ENCODE measurements at regions not wholly inside any gene's neighbourhood (a gene's known extent, or its start where the extent isn't known, plus 50 kb on each side); places are given as distances from the start of the nearest gene placed in this dataset.
A peak's percentile ranks its signal among the peaks of the same experiment; 100 is the strongest.
"Not testable (repeated sequence)": the region's sequence is repeated elsewhere in the genome, so short reads cannot be mapped to it uniquely, and the experiment has no call there.

DNA sequence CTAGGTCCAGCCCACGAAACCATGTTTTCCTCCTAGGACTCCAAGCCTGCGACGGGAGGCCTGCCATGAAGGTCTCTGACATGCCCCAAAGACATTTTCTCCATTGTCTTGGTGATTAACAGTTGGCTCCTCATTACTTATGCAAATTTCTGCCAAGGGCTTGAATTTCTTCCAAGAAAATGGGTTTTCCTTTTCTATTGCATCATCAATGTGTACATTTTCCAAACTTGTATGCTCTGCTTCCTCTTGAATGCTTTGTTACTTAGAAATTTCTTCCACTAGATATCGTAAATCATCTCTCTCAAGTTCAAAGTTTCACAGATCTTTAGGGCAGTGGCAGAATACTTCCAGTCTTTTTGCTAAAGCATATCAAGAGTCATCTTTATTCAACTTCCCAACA lies 1792.7 kb upstream of the CDH9 start:
- ATAC-seq (no peak), DNase-seq (ENCODE audit: low spot score) (no peak)
- intact Hi-C loops (cut with DNase I): no loop called here

DNA sequence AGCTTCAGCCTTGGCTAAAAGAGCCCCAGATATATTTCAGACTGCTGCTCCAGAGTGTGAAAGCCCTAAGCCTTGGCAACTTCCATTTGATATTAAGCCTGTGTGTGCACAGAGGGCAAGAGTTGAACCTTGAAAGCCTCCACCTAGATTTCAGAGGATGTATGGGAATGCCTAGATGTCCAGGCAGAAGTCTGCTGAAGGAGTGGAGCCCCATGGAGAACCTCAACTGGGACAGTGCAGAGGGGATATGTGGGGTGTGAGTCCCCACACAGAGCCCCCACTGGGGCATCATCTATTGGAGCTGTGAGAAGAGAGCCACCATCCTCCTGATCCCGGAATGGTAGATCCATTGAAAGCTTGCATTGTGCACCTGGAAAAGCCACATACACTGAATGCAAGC lies 1784.8 kb upstream of the CDH9 start:
- intact Hi-C loops (cut with DNase I): no loop called here
- DNase-seq (ENCODE audit: low spot score) (no peak), ATAC-seq (no peak)

DNA sequence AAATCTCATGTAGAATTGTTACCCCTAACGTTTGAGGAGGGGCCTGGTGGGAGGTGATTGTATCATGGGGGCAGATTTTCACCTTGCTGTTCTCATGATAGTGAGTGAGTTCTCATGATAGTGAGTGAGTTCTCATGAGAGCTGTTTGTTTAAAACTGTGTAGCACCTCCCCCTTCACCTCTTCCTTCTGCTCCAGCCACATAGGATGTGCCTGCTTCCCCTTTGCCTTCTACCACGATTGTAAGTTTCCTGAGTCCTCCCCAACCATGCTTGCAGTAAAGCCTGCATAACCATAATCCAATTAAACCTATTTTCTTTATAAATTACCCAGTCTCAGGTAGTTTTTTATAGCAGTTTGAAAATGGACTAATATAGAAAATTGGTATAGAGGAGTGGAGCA lies 1783.7 kb upstream of the CDH9 start:
- intact Hi-C loops (cut with DNase I): no loop called here
- no peak for DNase-seq (ENCODE audit: low spot score)
- no peak for ATAC-seq

DNA sequence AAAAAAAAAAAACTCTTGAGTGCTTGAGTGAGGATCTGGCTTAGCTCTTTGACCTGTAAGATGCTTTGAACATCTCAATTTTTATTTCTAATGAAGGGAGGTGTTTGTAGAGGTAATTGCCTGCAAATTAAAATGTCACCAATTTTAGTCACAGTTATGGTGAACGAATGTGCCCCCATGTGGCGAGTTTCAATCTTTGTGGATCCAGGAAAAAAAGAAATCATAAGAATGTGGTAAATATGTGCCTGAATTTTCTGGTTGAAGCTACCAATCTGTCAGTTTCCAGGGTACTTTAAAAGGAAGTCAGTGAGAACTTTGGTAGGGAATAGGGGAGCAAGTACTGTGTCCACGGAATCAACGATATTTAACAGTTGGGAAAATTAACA lies 1772.4 kb upstream of the CDH9 start:
- no peak for DNase-seq (ENCODE audit: low spot score)
- ATAC-seq: no peak
- intact Hi-C loops (cut with DNase I): no loop called here

DNA sequence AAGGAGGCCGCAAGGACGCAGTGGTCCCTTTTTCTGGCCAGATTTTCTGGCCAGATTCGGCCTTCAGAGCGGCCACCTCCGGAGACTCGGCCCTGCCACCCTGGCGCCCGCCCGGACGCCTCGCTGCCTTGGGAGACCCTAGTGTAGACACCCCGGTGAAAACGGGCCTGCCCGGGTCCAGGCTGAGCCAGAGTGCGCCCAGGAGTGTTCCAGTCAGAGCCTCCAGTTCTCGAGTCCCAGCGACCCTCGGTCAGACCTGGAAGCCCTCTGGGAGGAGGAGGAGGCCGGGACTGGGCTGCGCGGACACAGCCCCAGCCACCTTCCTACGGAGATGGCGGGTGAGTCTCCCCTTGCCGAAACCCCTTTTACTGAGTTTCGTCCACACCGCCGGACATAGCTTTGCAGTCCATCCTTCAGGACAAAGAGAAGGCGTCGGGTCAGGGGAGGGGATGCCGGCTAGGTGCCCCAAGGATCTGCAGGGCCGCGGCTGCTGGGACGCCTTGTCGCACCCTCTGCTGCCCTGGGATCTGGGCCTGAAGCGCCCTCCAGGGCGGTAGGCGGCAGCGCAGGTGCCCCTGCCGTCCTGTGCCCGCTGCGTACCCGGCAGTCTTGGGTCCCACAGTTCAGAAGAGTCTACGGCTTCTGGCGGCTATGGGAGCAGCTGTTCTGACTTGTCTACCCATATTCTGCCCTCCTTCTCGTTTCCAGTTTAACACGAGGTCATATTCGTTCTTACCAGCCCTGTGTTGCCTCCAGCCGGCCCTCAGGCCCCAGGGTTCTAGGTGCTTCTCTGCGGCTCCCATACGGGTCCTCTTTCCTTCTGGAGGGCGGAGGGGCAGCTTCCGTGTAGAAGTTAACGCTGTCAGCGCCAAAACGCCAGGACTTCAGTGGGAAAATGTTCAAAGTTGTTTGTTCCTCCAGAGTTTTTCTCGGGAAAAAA lies 1771.7 kb upstream of the CDH9 start:
- peak; percentile 36 for ATAC-seq
- DNase-seq (ENCODE audit: low spot score): no peak
- intact Hi-C loops (cut with DNase I): no loop called here

DNA sequence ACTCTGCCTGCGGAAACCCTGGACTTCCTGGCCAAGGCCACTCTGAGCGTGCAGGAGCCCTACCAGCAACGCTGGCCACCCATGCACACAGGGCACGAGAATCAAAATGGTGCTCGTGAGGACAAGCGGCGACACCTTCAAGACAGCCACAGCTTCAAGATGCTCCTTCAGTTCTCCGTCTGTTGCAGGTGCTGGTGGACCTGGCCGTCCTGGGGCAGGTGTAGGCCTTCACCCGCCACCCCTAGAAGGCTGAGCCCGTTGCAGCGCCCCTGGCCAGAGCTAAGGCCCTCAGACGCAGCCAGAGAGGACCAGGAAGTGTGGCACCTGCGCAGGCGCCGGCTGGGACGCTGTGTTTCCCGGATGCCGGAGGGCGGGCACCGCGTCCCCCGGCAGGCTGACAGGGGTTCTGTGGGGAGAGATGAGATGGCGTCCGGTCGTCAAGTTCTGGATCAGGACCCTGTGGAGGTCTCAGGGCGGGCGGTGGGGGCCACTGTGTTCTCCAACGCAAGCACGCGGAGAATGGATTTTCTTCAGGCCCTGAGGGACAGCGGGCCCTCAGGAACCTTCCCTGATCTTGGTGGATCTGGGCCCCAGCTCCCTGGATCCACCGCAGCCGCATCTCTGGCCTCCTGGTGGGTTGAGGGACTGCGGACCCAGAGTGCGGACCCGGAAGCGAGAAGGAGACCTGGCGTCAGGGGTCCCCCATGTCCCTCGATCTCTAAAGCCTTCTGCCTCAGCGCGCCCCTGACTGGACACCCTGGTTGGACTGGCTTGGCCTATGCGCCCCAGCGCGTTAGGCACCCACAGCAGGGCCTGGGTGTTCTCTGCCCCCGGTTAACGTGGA lies 1770.8 kb upstream of the CDH9 start:
- no peak for DNase-seq (ENCODE audit: low spot score)
- ATAC-seq: peak; percentile 38
- intact Hi-C loops (cut with DNase I): no loop called here

DNA sequence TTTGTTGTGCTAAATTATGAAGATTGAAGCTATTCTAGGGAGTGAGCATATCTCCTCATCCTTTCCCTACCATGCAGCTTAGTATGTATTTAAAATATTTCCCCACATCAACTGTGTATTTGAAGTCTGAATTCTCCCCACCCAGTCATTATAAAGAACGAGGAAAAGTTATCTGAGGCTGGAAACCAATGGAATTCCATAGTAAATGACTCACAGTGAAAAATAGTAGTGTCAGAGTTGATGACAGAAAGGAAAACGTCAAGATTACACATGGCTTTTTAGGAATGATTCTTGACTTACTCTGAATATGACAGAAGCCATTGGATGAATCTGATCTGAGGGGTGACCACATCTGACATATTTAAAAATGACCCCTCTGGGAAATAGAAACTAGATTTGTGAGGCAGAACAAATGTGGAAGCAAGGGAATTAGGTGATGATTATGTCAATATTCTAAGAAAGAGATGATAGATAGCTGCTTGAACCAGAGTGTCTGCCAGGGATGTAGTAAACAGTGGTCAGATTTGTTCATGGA lies 1768.9 kb upstream of the CDH9 start:
- DNase-seq (ENCODE audit: low spot score) (no peak), ATAC-seq (no peak)
- intact Hi-C loops (cut with DNase I): no loop called here

DNA sequence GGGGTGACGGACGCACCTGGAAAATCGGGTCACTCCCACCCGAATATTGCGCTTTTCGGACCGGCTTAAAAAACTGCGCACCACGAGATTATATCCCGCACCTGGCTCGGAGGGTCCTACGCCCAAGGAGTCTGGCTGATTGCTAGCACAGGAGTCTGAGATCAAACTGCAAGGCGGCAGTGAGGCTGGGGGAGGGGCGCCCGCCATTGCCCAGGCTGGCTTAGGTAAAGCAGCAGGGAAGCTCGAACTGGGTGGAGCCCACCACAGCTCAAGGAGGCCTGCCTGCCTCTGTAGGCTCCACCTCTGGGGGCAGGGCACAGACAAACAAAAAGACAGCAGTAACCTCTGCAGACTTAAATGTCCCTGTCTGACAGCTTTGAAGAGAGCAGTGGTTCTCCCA lies 1760.6 kb upstream of the CDH9 start:
- ATAC-seq; DNase-seq (ENCODE audit: low spot score); intact Hi-C loops (cut with DNase I): not testable (repeated sequence)

DNA sequence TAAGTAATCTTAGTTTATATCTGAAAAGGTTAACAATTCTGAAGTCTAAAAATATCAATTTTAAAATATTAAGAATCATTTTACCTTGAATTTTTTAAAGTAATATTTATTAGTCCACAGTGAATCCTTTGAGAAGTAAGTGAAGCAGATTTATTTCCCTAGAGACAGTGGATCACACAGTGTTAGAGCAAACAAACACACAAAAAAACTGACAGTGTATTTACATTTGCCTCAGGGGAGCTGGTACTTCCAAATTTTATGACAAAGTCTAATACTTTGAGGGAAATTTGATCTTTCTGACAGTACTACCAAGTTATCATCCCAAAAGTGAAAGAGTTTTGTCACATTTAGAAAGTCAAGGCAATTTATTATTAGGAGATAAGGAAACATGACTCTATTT lies 1750.6 kb upstream of the CDH9 start:
- ATAC-seq: no peak
- DNase-seq (ENCODE audit: low spot score): no peak
- intact Hi-C loops (cut with DNase I): no loop called here

DNA sequence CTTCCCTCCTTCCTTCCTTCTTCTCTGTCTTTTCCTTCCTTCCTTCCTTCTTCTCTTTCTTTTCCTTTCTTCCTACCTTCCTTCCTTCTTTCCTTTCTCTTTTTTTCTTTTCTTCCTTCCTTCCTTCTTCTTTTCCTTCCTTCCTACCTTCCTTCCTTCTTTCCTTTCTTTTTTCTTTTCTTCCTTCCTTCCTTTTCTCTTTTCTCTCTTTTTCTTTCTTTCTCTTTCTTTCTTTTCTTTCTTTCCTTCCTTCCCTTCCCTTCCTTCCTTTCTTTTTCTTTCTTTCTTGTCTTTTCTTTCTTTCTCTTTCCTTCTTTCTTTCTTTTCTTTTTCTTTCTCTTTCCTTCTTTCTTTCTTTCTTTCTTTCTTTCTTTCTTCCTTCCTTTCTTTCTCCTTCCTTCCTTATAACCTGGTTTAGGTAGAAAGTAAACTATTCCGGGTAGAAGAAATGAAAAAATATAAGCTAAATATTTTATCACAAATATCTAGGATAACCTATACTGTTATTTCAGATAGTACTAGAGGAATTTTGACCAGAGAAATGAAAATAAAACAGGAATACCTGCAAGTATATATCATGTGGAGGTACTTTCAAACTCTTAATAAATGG lies 1741.8 kb upstream of the CDH9 start:
- intact Hi-C loops (cut with DNase I): no loop called here
- ATAC-seq (no peak), DNase-seq (ENCODE audit: low spot score) (no peak)

DNA sequence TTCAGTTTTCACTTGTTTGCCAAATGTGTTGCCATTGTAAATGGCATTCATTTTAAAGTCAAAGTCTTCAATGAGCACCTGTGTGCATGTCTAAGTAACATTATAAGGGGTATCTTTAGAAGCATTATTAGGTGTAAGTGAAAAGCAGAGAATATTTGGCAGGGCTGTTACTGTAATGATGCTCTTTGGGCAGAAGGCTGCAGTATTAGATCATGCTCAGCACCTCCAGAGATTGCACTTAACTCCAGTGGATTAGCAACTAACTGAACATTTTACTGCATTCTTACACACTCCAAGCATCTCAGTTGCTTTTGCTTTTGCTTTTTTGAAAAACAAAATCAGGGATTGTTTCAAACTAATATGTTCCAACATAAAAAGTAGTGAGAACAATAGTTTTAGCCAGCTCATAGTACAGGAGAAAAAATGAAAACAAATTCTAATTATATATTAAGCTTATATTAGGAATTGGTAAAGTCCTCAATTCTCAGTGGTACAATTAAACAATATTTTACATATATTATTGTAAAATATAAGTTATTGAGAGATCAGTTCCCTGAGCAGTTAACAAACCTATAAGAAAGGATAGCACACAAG lies 1740.9 kb upstream of the CDH9 start:
- no peak for DNase-seq (ENCODE audit: low spot score)
- intact Hi-C loops (cut with DNase I): no loop called here

DNA sequence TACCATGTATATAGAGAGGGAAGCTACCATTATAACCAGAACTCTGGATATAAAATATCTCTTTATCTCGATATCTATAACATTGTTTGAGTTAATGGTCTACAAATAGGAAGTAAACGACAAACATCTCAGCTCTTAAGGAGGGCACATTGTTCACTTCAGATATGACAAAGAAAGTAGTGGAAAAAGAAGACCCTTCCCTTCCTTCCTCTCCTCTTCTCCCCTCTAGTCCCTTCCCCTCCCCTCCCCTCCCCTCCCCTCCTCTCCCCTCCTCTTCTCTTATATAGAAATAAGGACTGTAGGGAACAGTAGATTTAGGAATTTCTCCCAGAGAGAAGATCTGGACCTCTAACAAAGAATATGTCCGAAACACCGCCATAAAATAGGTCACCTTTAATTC lies 1731.9 kb upstream of the CDH9 start:
- intact Hi-C loops (cut with DNase I): no loop called here
- DNase-seq (ENCODE audit: low spot score) (no peak), ATAC-seq (no peak)

More for the DNA sequence above, 1740.9 kb upstream of the CDH9 start:
- no peak for ATAC-seq

DNA sequence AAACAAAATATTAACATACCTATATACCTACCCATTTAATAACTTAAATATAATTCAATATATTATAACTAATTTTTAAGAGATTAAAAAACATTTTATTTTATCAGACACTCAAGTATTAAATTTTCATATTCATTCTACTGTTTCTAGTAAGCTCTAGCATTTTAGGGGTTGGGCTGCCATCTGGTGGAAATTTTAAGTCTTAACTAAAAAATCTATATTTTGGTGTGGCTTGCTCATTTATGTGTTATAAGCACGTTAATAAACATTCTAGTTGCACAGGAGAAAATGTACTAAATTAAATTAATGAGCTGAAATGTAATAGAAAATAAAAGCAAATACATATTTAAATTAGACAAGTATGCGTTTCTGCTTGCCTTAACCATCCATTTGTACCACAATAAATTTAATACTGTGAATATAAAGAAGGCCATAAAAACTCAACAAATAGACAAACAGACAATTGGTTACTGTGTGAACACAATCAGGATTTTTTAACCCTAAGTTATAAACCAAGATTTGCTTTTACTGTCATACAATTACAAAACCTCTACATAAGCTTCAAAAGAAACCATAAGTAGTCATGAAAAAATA lies 1728.3 kb upstream of the CDH9 start:
- DNase-seq (ENCODE audit: low spot score) (no peak), ATAC-seq (no peak)
- intact Hi-C loops (cut with DNase I): no loop called here

DNA sequence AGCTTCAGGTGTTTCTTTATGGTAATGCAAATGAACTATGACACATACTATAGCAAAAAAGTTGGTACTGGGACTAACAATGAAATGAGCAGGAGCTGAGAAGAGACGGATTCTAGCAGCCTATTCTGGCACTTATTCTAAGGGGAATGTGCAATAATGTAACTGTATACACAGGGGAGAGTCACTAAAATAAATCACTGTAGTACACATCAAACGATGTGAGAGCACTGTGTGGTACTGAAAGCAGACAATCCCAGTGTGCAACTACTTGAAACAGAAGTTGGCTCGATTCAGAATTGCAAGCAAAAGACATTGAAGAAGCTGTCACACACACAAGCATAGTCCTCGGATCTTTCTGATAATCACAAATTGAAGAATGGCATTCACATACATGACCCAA lies 1713.0 kb upstream of the CDH9 start:
- intact Hi-C loops (cut with DNase I): no loop called here
- DNase-seq (ENCODE audit: low spot score): no peak
- ATAC-seq: no peak

DNA sequence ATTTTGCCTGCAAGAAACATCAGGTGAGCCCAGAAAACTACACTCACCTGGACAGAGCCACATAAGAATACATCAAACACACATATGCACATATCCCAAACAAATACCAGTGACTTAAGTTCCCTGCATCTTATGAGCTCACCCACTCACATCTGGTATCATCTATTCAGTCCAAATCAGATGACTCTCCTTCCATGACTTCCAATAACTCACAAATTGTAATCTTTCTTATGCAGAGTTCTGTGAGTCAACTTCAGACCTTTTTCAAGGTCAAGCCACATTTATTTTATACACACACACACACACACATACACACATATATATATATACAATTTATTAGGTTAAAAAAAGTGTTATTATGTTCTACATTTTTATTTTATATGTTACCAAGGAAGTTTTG lies 1711.9 kb upstream of the CDH9 start:
- intact Hi-C loops (cut with DNase I): no loop called here
- DNase-seq (ENCODE audit: low spot score) (no peak), ATAC-seq (no peak)

DNA sequence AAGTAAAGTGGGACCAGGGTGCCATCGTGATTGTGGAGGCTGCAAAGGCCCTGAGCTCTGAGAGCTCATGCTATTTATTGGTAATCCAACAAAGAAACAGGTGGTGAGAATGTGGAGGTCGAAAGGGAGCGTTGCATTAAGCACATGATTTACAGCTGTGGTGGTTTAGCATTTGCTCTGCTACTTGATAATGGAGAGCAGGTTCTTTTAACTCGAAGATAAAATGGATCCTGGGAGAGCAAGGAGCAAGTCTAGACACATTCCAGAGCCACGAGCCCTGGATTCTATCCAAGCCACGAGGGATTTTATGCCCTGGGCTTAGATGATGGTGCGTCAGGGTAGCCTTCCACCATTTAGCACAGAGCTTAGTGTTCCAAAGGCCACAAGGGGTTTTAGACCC lies 1710.1 kb upstream of the CDH9 start:
- intact Hi-C loops (cut with DNase I): no loop called here
- ATAC-seq (no peak), DNase-seq (ENCODE audit: low spot score) (no peak)

DNA sequence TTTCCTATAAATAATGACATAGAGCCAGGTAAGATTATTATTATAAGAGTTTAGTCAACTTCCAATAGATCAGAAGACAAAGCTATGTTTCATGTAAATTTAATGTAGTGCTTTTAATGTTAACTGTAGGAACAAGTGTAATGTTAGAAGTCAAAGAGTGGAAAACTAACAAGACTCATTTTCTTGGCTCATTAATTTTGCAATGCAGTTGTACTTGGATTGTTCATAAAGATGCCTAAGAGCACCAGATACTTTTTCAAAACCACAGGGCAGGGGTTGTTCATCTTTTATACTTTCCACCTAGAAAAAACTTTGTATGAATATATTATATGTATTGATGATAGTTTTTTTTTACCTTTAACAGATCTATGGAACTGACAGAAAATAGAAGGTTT lies 1705.3 kb upstream of the CDH9 start:
- intact Hi-C loops (cut with DNase I): no loop called here
- DNase-seq (ENCODE audit: low spot score) (no peak), ATAC-seq (no peak)

DNA sequence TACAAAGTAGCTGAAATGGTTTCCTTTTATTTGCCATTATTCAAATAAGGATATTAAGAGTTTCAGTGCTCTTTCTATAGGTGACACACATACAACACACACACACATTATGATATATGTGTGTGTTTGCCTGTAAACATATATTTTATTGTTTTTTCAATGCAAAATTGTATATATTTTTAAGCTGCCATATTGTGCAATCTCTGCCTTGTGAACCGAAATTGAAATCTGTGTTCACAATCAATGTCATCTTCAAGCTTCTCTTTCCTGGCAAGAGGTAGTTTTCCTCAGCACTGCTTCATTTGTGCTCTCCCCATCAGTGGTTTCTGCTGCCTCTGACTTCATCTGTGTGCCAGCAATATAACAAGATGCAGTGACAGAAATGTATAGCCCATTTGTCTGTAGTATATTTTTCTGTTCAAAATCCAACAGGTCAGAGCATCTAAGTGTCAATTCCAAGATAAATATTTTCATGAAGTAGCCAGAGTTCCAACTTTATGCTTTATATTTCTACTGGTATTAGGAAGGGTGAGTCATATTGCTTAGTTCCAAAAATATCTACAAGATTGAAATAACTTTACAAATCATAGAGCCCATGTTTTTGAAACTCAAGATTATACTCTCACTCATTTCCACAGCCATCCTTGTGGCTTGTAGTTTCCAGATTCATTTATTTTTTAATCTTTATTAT lies 1704.8 kb upstream of the CDH9 start:
- DNase-seq (ENCODE audit: low spot score): no peak
- no peak for ATAC-seq
- intact Hi-C loops (cut with DNase I): no loop called here
